Activated CD8-positive, alpha-beta T cell treated with anti-CD3 and anti-CD28 coated beads for 36 hours (primary cell): ENCODE measurements at regions not wholly inside any gene's neighbourhood (a gene's known extent, or its start where the extent isn't known, plus 50 kb on each side); places are given as distances from the start of the nearest gene placed in this dataset.

ENCODE experiments used
- ATAC-seq: fragments of 200-7000 bp; cut with Tn5 transposase; one replicate; pipeline ENCODE4 v1.10.0; 2021; ENCODE audit warnings: mild to moderate bottlenecking, moderate library complexity
- CTCF ChIA-PET: fragments of 350-600 bp; sonication (Branson Sonifier 250); formaldehyde crosslinking; loops from one replicate; lab custom pipeline; 2021; ENCODE audit warnings: antibody characterized with exemption; lab: Charles Lee
- POLR2A ChIA-PET: fragments of 350-600 bp; sonication (Branson Sonifier 250); formaldehyde crosslinking; loops from one replicate; lab custom pipeline; 2021; ENCODE audit warnings: antibody characterized with exemption; lab: Charles Lee
- DNase-seq: peaks from one replicate; pipeline ENCODE4 v3.0.0-alpha.2; 2020
- H3K27ac Mint-ChIP-seq: one replicate; pipeline ENCODE4 v1.8.0; 2021; ENCODE audit warnings: mild to moderate bottlenecking, mixed read lengths
- H3K27me3 Mint-ChIP-seq: one replicate; pipeline ENCODE4 v1.8.0; 2021; ENCODE audit warnings: mixed read lengths
- H3K36me3 Mint-ChIP-seq: one replicate; pipeline ENCODE4 v1.8.0; 2021; ENCODE audit warnings: low read depth, mixed read lengths
- H3K4me1 Mint-ChIP-seq: one replicate; pipeline ENCODE4 v1.8.0; 2021; ENCODE audit warnings: low read depth, mixed read lengths
- H3K4me3 Mint-ChIP-seq: one replicate; pipeline ENCODE4 v1.8.0; 2021; ENCODE audit warnings: mild to moderate bottlenecking, moderate library complexity, mixed read lengths
- H3K9me3 Mint-ChIP-seq: one replicate; pipeline ENCODE4 v1.8.0; 2021; ENCODE audit warnings: mixed read lengths
- intact Hi-C: fragments of 100-400 bp; cut with micrococcal nuclease; formaldehyde crosslinking; loops from one replicate; pipeline ENCODE4 v1.10.0; 2022
- TF ChIP-seq, protein P1 (sequence below): fragments of 200-600 bp; IDR thresholded peaks from one replicate; pipeline ENCODE4 v1.8.0; 2022; ENCODE audit warnings: antibody characterized with exemption, mild to moderate bottlenecking

DNA sequence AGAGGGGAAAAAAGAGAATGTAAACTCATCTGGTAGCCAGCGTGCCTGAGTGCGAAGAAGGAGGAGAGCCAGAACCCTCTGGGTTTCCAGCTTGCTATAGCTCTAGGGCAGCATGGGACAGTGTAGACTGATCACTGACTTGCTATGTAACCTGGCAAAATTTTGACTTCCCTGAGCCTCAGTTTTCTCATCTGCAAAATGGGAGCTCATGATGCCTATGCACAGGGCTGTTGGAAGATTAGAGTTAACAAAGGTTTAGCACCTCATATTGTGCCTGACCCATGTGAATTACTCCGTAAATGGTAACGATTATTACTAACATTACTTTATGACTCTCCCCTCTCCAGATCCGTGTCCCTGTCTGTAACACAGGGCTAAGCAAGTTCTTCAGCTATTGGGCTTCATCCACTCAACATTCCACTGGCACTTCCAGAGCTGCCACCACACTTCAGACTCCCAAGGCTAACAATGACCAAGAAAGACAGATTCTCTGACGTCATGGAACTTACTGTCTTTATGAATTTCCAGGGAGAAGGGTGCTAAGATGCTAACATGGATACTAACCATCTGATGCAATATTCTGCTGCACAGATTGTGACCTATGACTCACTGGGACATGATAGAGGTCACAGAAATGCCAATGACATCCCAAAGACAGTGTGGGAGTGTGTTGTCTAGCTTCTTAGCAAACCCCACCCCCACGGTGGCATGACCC, 195.2 kb downstream of the TRIM29 start:
- H3K27ac Mint-ChIP-seq = no peak overlapping the region
- ChIA-PET POLR2A (no interaction called here), CTCF (interaction anchor here (1.1 kb wide), 1 partner anchor 10 kb away, joined by 3 read pairs; no protein-coding TSS in a partner anchor)
- ATAC-seq (no peak), DNase-seq (no peak)
- no peaks in the 10 kb centered on the region for H3K9me3 Mint-ChIP-seq
- no peaks in the 10 kb centered on the region for H3K4me1 Mint-ChIP-seq
- H3K4me3 Mint-ChIP-seq = no peak overlapping the region
- H3K36me3 Mint-ChIP-seq = no peaks in the 10 kb centered on the region
- TF ChIP-seq, protein P1, sequence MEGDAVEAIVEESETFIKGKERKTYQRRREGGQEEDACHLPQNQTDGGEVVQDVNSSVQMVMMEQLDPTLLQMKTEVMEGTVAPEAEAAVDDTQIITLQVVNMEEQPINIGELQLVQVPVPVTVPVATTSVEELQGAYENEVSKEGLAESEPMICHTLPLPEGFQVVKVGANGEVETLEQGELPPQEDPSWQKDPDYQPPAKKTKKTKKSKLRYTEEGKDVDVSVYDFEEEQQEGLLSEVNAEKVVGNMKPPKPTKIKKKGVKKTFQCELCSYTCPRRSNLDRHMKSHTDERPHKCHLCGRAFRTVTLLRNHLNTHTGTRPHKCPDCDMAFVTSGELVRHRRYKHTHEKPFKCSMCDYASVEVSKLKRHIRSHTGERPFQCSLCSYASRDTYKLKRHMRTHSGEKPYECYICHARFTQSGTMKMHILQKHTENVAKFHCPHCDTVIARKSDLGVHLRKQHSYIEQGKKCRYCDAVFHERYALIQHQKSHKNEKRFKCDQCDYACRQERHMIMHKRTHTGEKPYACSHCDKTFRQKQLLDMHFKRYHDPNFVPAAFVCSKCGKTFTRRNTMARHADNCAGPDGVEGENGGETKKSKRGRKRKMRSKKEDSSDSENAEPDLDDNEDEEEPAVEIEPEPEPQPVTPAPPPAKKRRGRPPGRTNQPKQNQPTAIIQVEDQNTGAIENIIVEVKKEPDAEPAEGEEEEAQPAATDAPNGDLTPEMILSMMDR = no peak
- intact Hi-C loops = no loop called here
- peaks cover 10% of the 10 kb centered on the region for H3K27me3 Mint-ChIP-seq

DNA sequence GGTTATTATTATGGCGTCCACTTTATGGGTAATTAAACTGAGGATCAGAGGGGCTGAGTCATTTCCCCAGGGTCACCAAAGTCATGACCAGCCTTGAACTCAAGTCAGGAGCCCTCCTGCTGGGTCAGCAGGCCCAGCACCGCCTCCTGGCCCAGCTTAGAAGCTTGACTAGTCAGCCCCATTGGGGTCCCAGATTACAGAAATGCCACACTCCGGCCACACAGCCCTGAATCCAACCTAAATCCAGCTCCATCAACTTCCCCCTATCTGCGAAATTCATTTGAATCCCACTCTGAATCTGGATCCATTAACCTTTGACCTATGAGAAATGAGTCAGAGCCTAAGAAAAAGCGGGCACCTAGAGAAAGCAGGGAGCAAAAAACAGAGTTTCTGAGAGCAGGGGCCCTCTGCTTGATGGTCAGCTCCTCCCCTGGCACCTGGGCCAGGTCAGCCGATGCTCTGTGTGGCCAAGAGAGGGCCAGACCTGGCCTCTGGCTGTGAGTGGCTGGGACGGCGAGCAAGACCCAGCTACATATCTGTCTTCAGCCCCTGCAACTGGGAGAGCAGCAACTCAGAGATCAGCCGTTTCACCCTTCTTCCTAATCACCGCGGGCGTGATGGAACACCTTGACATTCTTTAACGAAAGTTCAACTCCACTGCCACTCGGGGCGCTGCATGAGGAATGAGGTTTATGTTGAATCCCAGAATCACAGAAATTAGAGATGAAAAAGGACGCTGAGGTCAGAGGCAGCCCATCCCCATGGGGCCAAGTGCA, 196.1 kb downstream of the TRIM29 start:
- intact Hi-C loops = no loop called here
- no peak overlapping the region for H3K4me3 Mint-ChIP-seq
- no peaks in the 10 kb centered on the region for H3K9me3 Mint-ChIP-seq
- no peaks in the 10 kb centered on the region for H3K4me1 Mint-ChIP-seq
- POLR2A ChIA-PET = no interaction called here
- peaks cover 10% of the 10 kb centered on the region for H3K27me3 Mint-ChIP-seq
- ATAC-seq = no peak
- TF ChIP-seq, protein P1 = no peak
- DNase-seq = no peak
- H3K27ac Mint-ChIP-seq = no peak overlapping the region
- CTCF ChIA-PET = interaction anchor here (1.1 kb wide), 1 partner anchor 9 kb away, joined by 3 read pairs; no protein-coding TSS in a partner anchor
- H3K36me3 Mint-ChIP-seq = no peaks in the 10 kb centered on the region

DNA sequence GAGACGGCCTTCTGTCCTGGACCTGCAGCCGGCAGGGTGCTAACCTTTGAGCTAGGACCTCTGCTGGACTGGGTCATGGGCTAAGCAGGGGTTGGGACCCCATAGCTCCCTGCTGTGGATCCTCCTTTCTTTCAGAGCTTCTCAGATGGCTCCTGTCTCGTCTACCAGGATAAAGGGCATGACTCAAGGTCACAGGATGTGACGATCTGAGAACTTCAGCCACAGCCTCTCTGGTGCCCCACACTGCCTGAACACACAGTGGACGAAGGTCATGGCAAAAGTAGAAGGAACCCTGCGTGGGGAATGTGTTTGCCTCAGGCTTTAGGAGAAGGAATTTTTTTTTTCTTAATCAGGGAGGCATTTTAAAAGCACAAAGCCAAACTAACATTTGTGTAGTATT, 196.7 kb downstream of the TRIM29 start:
- intact Hi-C loops = no loop called here
- Mint-ChIP-seq H3K27ac (no peak overlapping the region), H3K36me3 (no peaks in the 10 kb centered on the region), H3K9me3 (no peaks in the 10 kb centered on the region), H3K4me3 (no peak overlapping the region), H3K4me1 (no peaks in the 10 kb centered on the region), H3K27me3 (peaks cover 10% of the 10 kb centered on the region)
- DNase-seq = no peak
- TF ChIP-seq, protein P1 = no peak
- ChIA-PET CTCF (interaction anchor here (0.8 kb wide), 1 partner anchor 9 kb away, joined by 3 read pairs; no protein-coding TSS in a partner anchor), POLR2A (no interaction called here)
- no peak for ATAC-seq

DNA sequence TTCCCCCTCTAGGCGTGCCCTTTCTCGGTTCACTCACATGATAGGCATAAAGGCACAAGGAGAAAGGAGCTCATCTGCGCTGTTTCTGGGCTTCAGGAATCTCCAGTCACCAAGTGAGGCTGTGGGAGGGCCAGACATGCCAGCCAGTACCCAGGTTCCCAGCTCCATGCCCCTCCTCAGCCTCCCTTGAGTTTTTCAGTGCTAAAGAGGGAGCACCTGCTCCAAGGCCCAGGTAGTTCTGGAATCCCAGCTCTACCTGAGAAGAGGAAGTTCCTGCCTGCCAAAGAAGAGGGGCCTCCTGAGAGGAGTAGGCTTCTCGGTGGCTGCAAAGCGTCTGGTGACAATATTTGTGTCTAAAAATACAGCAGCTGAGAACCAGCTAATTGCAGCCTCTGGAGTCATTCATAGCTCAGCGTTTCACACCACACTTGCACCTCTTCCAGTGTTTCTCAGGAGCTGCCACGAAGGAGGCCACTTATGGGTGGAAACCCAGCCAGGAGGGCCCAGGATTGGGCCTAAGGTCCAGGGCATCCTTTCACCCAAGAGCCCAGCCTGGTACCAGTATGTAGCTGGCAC, 197.4 kb downstream of the TRIM29 start:
- H3K27ac Mint-ChIP-seq = no peak overlapping the region
- ChIA-PET POLR2A (no interaction called here), CTCF (interaction anchor here (0.8 kb wide), 1 partner anchor 9 kb away, joined by 3 read pairs; no protein-coding TSS in a partner anchor)
- no peak for DNase-seq
- intact Hi-C loops = no loop called here
- H3K4me1 Mint-ChIP-seq = no peaks in the 10 kb centered on the region
- H3K9me3 Mint-ChIP-seq = no peaks in the 10 kb centered on the region
- no peak for ATAC-seq
- H3K27me3 Mint-ChIP-seq = peaks cover 10% of the 10 kb centered on the region
- H3K4me3 Mint-ChIP-seq = no peak overlapping the region
- TF ChIP-seq, protein P1 = no peak
- H3K36me3 Mint-ChIP-seq = no peaks in the 10 kb centered on the region

DNA sequence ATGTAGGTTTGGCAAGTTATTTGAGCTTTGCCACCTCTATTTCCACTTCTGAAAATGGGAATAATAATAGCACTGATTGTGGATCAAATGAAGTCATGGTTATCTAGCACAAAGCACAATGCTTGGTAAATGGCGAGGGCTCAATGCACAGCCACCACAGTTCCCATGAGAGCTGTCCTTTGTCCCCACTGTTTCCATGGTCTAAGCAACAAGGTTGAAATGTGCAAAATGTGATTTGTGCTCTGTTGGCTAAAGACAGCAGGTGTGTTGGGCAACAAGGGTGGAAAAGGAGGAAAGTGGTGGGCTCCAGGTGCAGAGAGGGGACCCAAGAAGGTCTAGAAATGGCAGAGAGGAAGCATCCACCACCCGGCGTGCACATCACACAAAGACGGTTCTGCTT, 200.5 kb downstream of the TRIM29 start:
- H3K27ac Mint-ChIP-seq = no peak overlapping the region
- no peak for DNase-seq
- H3K4me1 Mint-ChIP-seq = no peaks in the 10 kb centered on the region
- H3K27me3 Mint-ChIP-seq = peaks cover 7% of the 10 kb centered on the region
- ATAC-seq = no peak
- H3K36me3 Mint-ChIP-seq = no peaks in the 10 kb centered on the region
- no peak overlapping the region for H3K4me3 Mint-ChIP-seq
- intact Hi-C loops = no loop called here
- TF ChIP-seq, protein P1 = no peak
- CTCF ChIA-PET = no interaction called here
- H3K9me3 Mint-ChIP-seq = no peaks in the 10 kb centered on the region
- POLR2A ChIA-PET = no interaction called here
